ENCODE measurements at regions not wholly inside any gene's neighbourhood (a gene's known extent, or its start where the extent isn't known, plus 50 kb on each side); places are given as distances from the start of the nearest gene placed in this dataset.

GRCh38 chr13:72399351-72399750 lies 328.1 kb downstream of the MZT1 start:
- Histone ChIP-seq H3K27ac (no peak overlapping the region), H3K4me1 (no peaks in the 10 kb centered on the region), H3K4me3 (no peak overlapping the region), H3K27me3 (no peaks in the 10 kb centered on the region), H3K9me3 (no peaks in the 10 kb centered on the region), H3K36me3 (no peaks in the 10 kb centered on the region), H3K9ac (ENCODE audit: low read depth in 2 of 2, low read length in 2 of 2) (no peak overlapping the region)
- no peak for TF ChIP-seq CTCF (IDR thresholded peaks at IDR 0.05)
- intact Hi-C loops (cut with DNase I) = no loop called here
- DNase-seq = no peak

GRCh38 chr13:72397265-72397664 lies 330.2 kb downstream of the MZT1 start:
- no peak for DNase-seq
- TF ChIP-seq CTCF (IDR thresholded peaks at IDR 0.05) = no peak
- Histone ChIP-seq H3K4me3 (no peak overlapping the region), H3K27me3 (no peaks in the 10 kb centered on the region), H3K4me1 (no peaks in the 10 kb centered on the region), H3K9ac (ENCODE audit: low read depth in 2 of 2, low read length in 2 of 2) (no peak overlapping the region), H3K36me3 (no peaks in the 10 kb centered on the region), H3K9me3 (no peaks in the 10 kb centered on the region), H3K27ac (no peak overlapping the region)
- intact Hi-C loops (cut with DNase I) = no loop called here

GRCh38 chr13:72390909-72391308 lies 336.5 kb downstream of the MZT1 start:
- no peak for DNase-seq
- Histone ChIP-seq H3K27me3 (no peaks in the 10 kb centered on the region), H3K9me3 (no peaks in the 10 kb centered on the region), H3K9ac (ENCODE audit: low read depth in 2 of 2, low read length in 2 of 2) (no peak overlapping the region), H3K4me3 (no peak overlapping the region), H3K36me3 (no peaks in the 10 kb centered on the region), H3K4me1 (no peaks in the 10 kb centered on the region), H3K27ac (no peak overlapping the region)
- no peak for TF ChIP-seq CTCF (IDR thresholded peaks at IDR 0.05)
- intact Hi-C loops (cut with DNase I) = no loop called here

GRCh38 chr13:72386138-72386684 lies 341.2 kb downstream of the MZT1 start:
- no peaks in the 10 kb centered on the region for H3K4me1 ChIP-seq
- no peak for DNase-seq
- TF ChIP-seq CTCF (IDR thresholded peaks at IDR 0.05) = no peak
- no peaks in the 10 kb centered on the region for H3K27me3 ChIP-seq
- no peaks in the 10 kb centered on the region for H3K9me3 ChIP-seq
- H3K27ac ChIP-seq = no peak overlapping the region
- H3K36me3 ChIP-seq = no peaks in the 10 kb centered on the region
- intact Hi-C loops (cut with DNase I) = no loop called here
- no peak overlapping the region for H3K4me3 ChIP-seq
- H3K9ac ChIP-seq (ENCODE audit: low read depth in 2 of 2, low read length in 2 of 2) = no peak overlapping the region

GRCh38 chr13:72384879-72385278 lies 342.6 kb downstream of the MZT1 start:
- Histone ChIP-seq H3K9me3 (no peaks in the 10 kb centered on the region), H3K36me3 (no peaks in the 10 kb centered on the region), H3K4me3 (no peak overlapping the region), H3K27me3 (no peaks in the 10 kb centered on the region), H3K4me1 (no peaks in the 10 kb centered on the region), H3K9ac (ENCODE audit: low read depth in 2 of 2, low read length in 2 of 2) (no peak overlapping the region), H3K27ac (no peak overlapping the region)
- DNase-seq = no peak
- intact Hi-C loops (cut with DNase I) = no loop called here
- no peak for TF ChIP-seq CTCF (IDR thresholded peaks at IDR 0.05)

Measured in colonic mucosa (tissue), 4 donors.